IMR-90 (cell line): ENCODE measurements at regions not wholly inside any gene's neighbourhood (a gene's known extent, or its start where the extent isn't known, plus 50 kb on each side); places are given as distances from the start of the nearest gene placed in this dataset.

Experiments
- ATAC-seq: fragments of 200-7000 bp; cut with Tn5 transposase; 2 replicates; pipeline ENCODE4 v1.9.1; 2020; ENCODE audit warnings: low read depth, mild to moderate bottlenecking, moderate library complexity
- BruUV-seq: library from RNA; stranded (reverse); fragments of 400-500 nt; replicated peaks from 2 replicates; lab custom pipeline; 2021; lab: Mats Ljungman, UMichigan
- CTCF ChIA-PET: fragments of 300-600 bp; formaldehyde crosslinking; extraction: SDS; loops from one replicate; lab custom pipeline; 2021; ENCODE audit warnings: antibody characterized with exemption; lab: Yijun Ruan, JAX
- POLR2A ChIA-PET: fragments of 300-600 bp; sonication (Branson Sonifier 250); formaldehyde crosslinking; loops from one replicate; lab custom pipeline; 2022; ENCODE audit warnings: antibody characterized with exemption; ENCODE audit not compliant: unreplicated experiment; lab: Charles Lee
- DNase-seq: peaks from one replicate; pipeline ENCODE4 v3.0.0; 2013
- H2AFZ ChIP-seq: replicated peaks from 2 replicates; pipeline ENCODE3; 2013; ENCODE audit warnings: low read length, mild to moderate bottlenecking; ENCODE audit not compliant: poor library complexity
- H2AK5ac ChIP-seq: 2 replicates; pipeline ENCODE4 v1.6.1; 2013; ENCODE audit warnings: low read depth, low read length, inconsistent platforms
- H2AK9ac ChIP-seq: replicated peaks from 2 replicates; pipeline ENCODE3; 2013; ENCODE audit warnings: mild to moderate bottlenecking, low read depth, low read length, moderate library complexity; ENCODE audit not compliant: poor library complexity
- H2BK120ac ChIP-seq: 2 replicates; pipeline ENCODE4 v1.6.1; 2013; ENCODE audit warnings: low read depth, low read length, inconsistent platforms
- H2BK15ac ChIP-seq: 3 replicates; pipeline ENCODE4 v1.6.1; 2013; ENCODE audit warnings: low read depth, low read length, inconsistent platforms
- H2BK20ac ChIP-seq: 2 replicates; pipeline ENCODE4 v1.6.1; 2013; ENCODE audit warnings: low read depth, mild to moderate bottlenecking, inconsistent platforms, low read length, moderate library complexity
- H2BK5ac ChIP-seq: 2 replicates; pipeline ENCODE4 v1.6.1; 2013; ENCODE audit warnings: mild to moderate bottlenecking, low read depth, low read length, inconsistent platforms; ENCODE audit not compliant: poor library complexity, severe bottlenecking
- H3K14ac ChIP-seq: replicated peaks from 2 replicates; pipeline ENCODE4 v1.6.1; 2013; ENCODE audit warnings: low read depth, low read length, inconsistent platforms
- H3K18ac ChIP-seq: 2 replicates; pipeline ENCODE4 v1.6.1; 2013; ENCODE audit warnings: low read depth, low read length, control low read depth
- H3K23ac ChIP-seq: 2 replicates; pipeline ENCODE4 v1.6.1; 2013; ENCODE audit warnings: low read depth, low read length, inconsistent platforms
- H3K27ac ChIP-seq: 2 replicates; pipeline ENCODE4 v1.5.1; 2013; ENCODE audit warnings: mild to moderate bottlenecking, control low read depth, low read length; ENCODE audit not compliant: insufficient read depth
- H3K27me3 ChIP-seq: 2 replicates; pipeline ENCODE4 v1.6.1; 2013; ENCODE audit warnings: low read length; ENCODE audit not compliant: control insufficient read depth, insufficient read depth
- H3K36me3 ChIP-seq: 2 replicates; pipeline ENCODE4 v1.6.1; 2013; ENCODE audit warnings: low read length, mixed read lengths; ENCODE audit not compliant: control insufficient read depth, insufficient read depth
- H3K4ac ChIP-seq: 2 replicates; pipeline ENCODE4 v1.6.1; 2013; ENCODE audit warnings: low read depth, low read length, inconsistent platforms
- H3K4me1 ChIP-seq: 2 replicates; pipeline ENCODE4 v1.6.1; 2013; ENCODE audit warnings: low read length, mixed read lengths; ENCODE audit not compliant: control insufficient read depth, insufficient read depth
- H3K4me2 ChIP-seq: 2 replicates; pipeline ENCODE4 v1.6.1; 2013; ENCODE audit warnings: low read depth, mild to moderate bottlenecking, control low read depth, low read length, moderate library complexity
- H3K4me3 ChIP-seq: 2 replicates; pipeline ENCODE4 v1.5.1; 2013; ENCODE audit warnings: low read depth, mild to moderate bottlenecking, control low read depth, low read length, moderate library complexity; ENCODE audit not compliant: insufficient read depth
- H3K56ac ChIP-seq: 2 replicates; pipeline ENCODE4 v1.6.1; 2013; ENCODE audit warnings: low read length, inconsistent platforms; ENCODE audit not compliant: insufficient read depth; ENCODE audit errors: extremely low read depth
- H3K79me1 ChIP-seq, 2 experiments: 2 replicates each; pipeline ENCODE4 v1.6.1; 2013; ENCODE audit warnings: low read length in 2 of 2, inconsistent platforms in 1 of 2, low read depth in 1 of 2
- H3K9ac ChIP-seq: 2 replicates; pipeline ENCODE4 v1.6.1; 2013; ENCODE audit warnings: low read depth, low read length, control low read depth
- H3K9me1 ChIP-seq: 2 replicates; pipeline ENCODE4 v1.6.1; 2013; ENCODE audit warnings: low read length, inconsistent platforms; ENCODE audit not compliant: insufficient read depth
- H3K9me3 ChIP-seq: 2 replicates; pipeline ENCODE4 v1.6.1; 2013; ENCODE audit warnings: low read length; ENCODE audit not compliant: control insufficient read depth, insufficient read depth
- H4K20me1 ChIP-seq: 2 replicates; pipeline ENCODE4 v1.6.1; 2013; ENCODE audit warnings: low read length, inconsistent platforms; ENCODE audit not compliant: insufficient read depth
- H4K5ac ChIP-seq: 2 replicates; pipeline ENCODE4 v1.6.1; 2013; ENCODE audit warnings: mild to moderate bottlenecking, low read depth, low read length, control low read depth
- H4K8ac ChIP-seq, 2 experiments: 2 replicates each; pipeline ENCODE4 v1.6.1; 2013; ENCODE audit warnings: low read depth in 2 of 2, low read length in 2 of 2, control low read depth in 1 of 2, inconsistent platforms in 1 of 2
- H4K91ac ChIP-seq: 2 replicates; pipeline ENCODE4 v1.6.1; 2013; ENCODE audit warnings: low read depth, low read length, inconsistent platforms; ENCODE audit not compliant: insufficient read depth
- CTCF ChIP-seq: conservative IDR thresholded peaks from 2 replicates; pipeline ENCODE4 v1.5.1; 2012; ENCODE audit warnings: mild to moderate bottlenecking, low read depth, low read length, improper control_type of control experiment
- RCOR1 ChIP-seq: IDR thresholded peaks from 2 replicates; pipeline ENCODE4 v1.6.1; 2012; ENCODE audit warnings: mild to moderate bottlenecking, low read length, improper control_type of control experiment; ENCODE audit not compliant: insufficient replicate concordance
- whole genome bisulfite sequencing, 2 experiments: methylation state at CpG; one replicate each; pipeline versions ENCODE4 v1.1.5 to v1.1.7; 2013; ENCODE audit warnings: missing lambda C conversion rate in 2 of 2; ENCODE audit not compliant: insufficient read length in 1 of 2; ENCODE audit errors: extremely low coverage in 2 of 2; 5-methylcytosine and 5-hydroxymethylcytosine counted together
- dilution Hi-C: fragments of 300-500 bp; cut with HindIII; formaldehyde crosslinking; loops from one replicate; pipeline ENCODE4 v1.14.3; 2018; ENCODE audit warnings: low sequenced_read_pairs; ENCODE audit not compliant: unreplicated experiment
- in situ Hi-C: fragments of 300-500 bp; cut with MboI; formaldehyde crosslinking; loops from 3 replicates; pipeline ENCODE4 v1.14.3; 2019; ENCODE audit warnings: low sequenced_read_pairs, inconsistent platforms, mixed read lengths
- intact Hi-C: fragments of 100-400 bp; cut with micrococcal nuclease; formaldehyde crosslinking; loops from 2 replicates; pipeline ENCODE4 v1.10.0; 2022

DNA sequence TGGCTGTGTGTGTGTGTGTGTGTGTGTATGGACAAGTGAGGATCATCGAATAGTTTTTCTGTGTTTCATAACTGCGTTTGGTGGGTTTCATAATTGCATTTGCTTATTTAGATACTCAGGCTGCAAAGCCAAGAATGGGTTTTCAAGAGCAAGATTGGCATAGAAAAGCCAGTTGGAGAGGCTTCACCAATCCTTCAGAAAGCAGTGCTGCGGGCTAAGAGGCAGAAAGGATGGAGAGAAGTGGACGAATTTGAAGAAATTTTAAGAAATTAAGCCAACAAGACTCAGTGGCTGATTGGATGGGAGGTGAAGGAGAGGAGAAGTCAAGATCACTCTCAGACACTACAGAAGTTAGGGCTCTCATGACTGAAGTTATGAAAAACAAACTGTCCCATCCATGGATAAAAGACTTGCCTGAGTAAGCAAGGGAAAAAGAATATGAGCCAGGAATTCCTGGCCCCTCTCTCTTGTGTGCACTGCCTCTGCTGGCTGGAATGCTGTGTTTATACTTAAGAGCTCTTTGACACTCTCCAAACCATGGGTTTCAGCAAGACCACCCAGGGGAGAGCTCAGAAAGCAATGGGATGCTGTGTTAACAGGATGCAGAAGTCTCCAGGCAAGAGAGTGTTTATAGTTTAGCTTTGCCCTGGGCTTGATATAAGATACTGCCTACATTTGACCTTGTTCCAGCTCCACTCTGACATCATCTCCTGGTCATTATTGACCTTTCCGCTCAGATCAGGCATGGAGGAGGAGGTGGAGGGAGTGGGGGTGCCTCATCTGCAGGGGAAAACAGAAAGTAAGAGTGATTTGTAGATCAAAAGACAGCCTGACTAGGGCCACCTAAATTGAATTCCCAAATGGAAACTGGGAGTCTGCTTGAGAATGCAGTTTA, 232.0 kb upstream of the PLXNA2 start:
- Histone ChIP-seq H2BK5ac (no peak overlapping the region), H2BK15ac (no peak overlapping the region), H3K9me1 (no peaks in the 10 kb centered on the region), H3K9me3 (peaks cover 4% of the 10 kb centered on the region; the same call in 1 of the 2 replicates), H4K5ac (no peak overlapping the region), H2AK9ac (no peak overlapping the region), H2AK5ac (no peak overlapping the region), H3K9ac (no peak overlapping the region), H3K56ac (no peak overlapping the region), H3K4me1 (no peaks in the 10 kb centered on the region), H3K18ac (no peak overlapping the region), H3K36me3 (no peaks in the 10 kb centered on the region), H3K23ac (no peak overlapping the region), H4K8ac (no peak overlapping the region), H3K14ac (no peak overlapping the region), H4K20me1 (no peaks in the 10 kb centered on the region), H3K27me3 (no peaks in the 10 kb centered on the region), H3K4me2 (no peak overlapping the region), H2AFZ (no peak overlapping the region), H2BK120ac (no peak overlapping the region), H2BK20ac (no peak overlapping the region), H4K91ac (no peak overlapping the region), H3K4me3 (no peak overlapping the region), H3K27ac (no peak overlapping the region), H3K4ac (no peak overlapping the region), H3K79me1 (no peaks in the 10 kb centered on the region)
- no peak for ATAC-seq
- intact Hi-C loops: no loop called here
- WGBS, 2 experiments: 20% methylated on average over 1 of the region's 5 CpGs; no CpG with 5 or more reads in 1 of the 2 experiments
- ChIA-PET POLR2A (no interaction called here), CTCF (no interaction called here)
- BruUV-seq: no TSS peak
- peak; percentile 12; the same call in 1 of the 2 replicates for TF ChIP-seq CTCF
- TF ChIP-seq RCOR1: no peak
- DNase-seq: no peak
- in situ Hi-C loops: no loop called here
- dilution Hi-C loops: no loop called here
